Small intestine (tissue), 7 donors: ENCODE measurements at regions not wholly inside any gene's neighbourhood (a gene's known extent, or its start where the extent isn't known, plus 50 kb on each side); places are given as distances from the start of the nearest gene placed in this dataset.

Experiments
- DNase-seq, 2 donors: peaks; one replicate each; pipeline versions ENCODE4 v3.0.0 to v3.0.0-alpha.2; 2013
- FAIRE-seq: peaks from 2 replicates; lab custom pipeline; 2012; peaks lifted over from hg19 to GRCh38; lab: Jason Lieb, UNC
- H3K27ac ChIP-seq, 3 donors: one replicate each; pipeline ENCODE4 v1.5.1; 2013; ENCODE audit warnings: low read length in 2 of 3, mild to moderate bottlenecking in 2 of 3, control low read depth in 1 of 3, inconsistent platforms in 1 of 3, low read depth in 1 of 3, moderate library complexity in 1 of 3
- H3K27me3 ChIP-seq, 3 donors: one replicate each; pipeline ENCODE4 v1.6.1; 2013; ENCODE audit warnings: low read length in 3 of 3, inconsistent platforms in 1 of 3; ENCODE audit not compliant: control insufficient read depth in 3 of 3, insufficient read depth in 3 of 3
- H3K36me3 ChIP-seq, 3 donors: one replicate each; pipeline ENCODE4 v1.6.1; 2013; ENCODE audit warnings: low read length in 3 of 3, inconsistent platforms in 1 of 3, low read depth in 1 of 3, mild to moderate bottlenecking in 1 of 3, moderate library complexity in 1 of 3; ENCODE audit not compliant: control insufficient read depth in 3 of 3, insufficient read depth in 2 of 3
- H3K4me1 ChIP-seq, 3 donors: one replicate each; pipeline ENCODE4 v1.6.1; 2013; ENCODE audit warnings: low read length in 2 of 3, inconsistent platforms in 1 of 3, low read depth in 1 of 3, mild to moderate bottlenecking in 1 of 3, moderate library complexity in 1 of 3; ENCODE audit not compliant: control insufficient read depth in 3 of 3, insufficient read depth in 2 of 3
- H3K4me3 ChIP-seq, 3 donors: one replicate each; pipeline ENCODE4 v1.5.1; 2013; ENCODE audit warnings: low read length in 3 of 3, control low read depth in 1 of 3, inconsistent platforms in 1 of 3, low read depth in 1 of 3, mild to moderate bottlenecking in 1 of 3, moderate library complexity in 1 of 3
- H3K9me3 ChIP-seq, 2 donors: one replicate each; pipeline ENCODE4 v1.6.1; 2013; ENCODE audit warnings: low read depth in 1 of 2, low read length in 1 of 2; ENCODE audit not compliant: control insufficient read depth in 2 of 2, insufficient read depth in 1 of 2
- WGBS, 3 donors: extraction: QIAGEN DNeasy Blood & Tissue Kit; methylation state at CpG; one replicate each; pipeline ENCODE4 v1.1.7; 2013; 5-methylcytosine and 5-hydroxymethylcytosine counted together
- donor health status: healthy with polysubstance abuse.
- donor health status: control.
- donor health status: control.
- donor health status: Bipolar disorder and iron deficiency.
- donor health status: healthy.

GRCh38 chr9:7467186-7467585, 332.4 kb downstream of the DMAC1 start:
- H3K4me3 ChIP-seq: no peak overlapping the region
- no peak for FAIRE-seq
- DNase-seq: no peak
- no peaks in the 10 kb centered on the region for H3K27me3 ChIP-seq
- H3K27ac ChIP-seq: no peak overlapping the region
- no peaks in the 10 kb centered on the region for H3K9me3 ChIP-seq
- 68 to 87% (median 80%) methylated on average over 2 of the region's 2 CpGs for WGBS, 3 donors
- H3K36me3 ChIP-seq: no peaks in the 10 kb centered on the region
- H3K4me1 ChIP-seq: no peaks in the 10 kb centered on the region

- H3K27ac ChIP-seq: no peak overlapping the region
- DNase-seq: no peak
These were observed 337.8 kb downstream of the DMAC1 start for GRCh38 chr9:7461791-7462190.

GRCh38 chr9:7456793-7457530, 342.6 kb downstream of the DMAC1 start:
- H3K27me3 ChIP-seq: no peaks in the 10 kb centered on the region
- DNase-seq (no peak), FAIRE-seq (no peak)
- no peak overlapping the region for H3K4me3 ChIP-seq
- no peak overlapping the region for H3K27ac ChIP-seq
- H3K4me1 ChIP-seq: no peaks in the 10 kb centered on the region
- 51 to 64% (median 61%) methylated on average over 1 of the region's 1 CpG for WGBS, 3 donors
- H3K9me3 ChIP-seq: no peaks in the 10 kb centered on the region
- no peaks in the 10 kb centered on the region for H3K36me3 ChIP-seq

More at GRCh38 chr9:7461791-7462190, 337.8 kb downstream of the DMAC1 start:
- H3K9me3 ChIP-seq: no peaks in the 10 kb centered on the region
- FAIRE-seq: no peak
- no peaks in the 10 kb centered on the region for H3K36me3 ChIP-seq
- H3K4me3 ChIP-seq: no peak overlapping the region
- WGBS, 3 donors: 78 to 87% (median 81%) methylated on average over 4 of the region's 4 CpGs
- no peaks in the 10 kb centered on the region for H3K27me3 ChIP-seq
- H3K4me1 ChIP-seq: no peaks in the 10 kb centered on the region

GRCh38 chr9:7456377-7456776, 343.2 kb downstream of the DMAC1 start:
- FAIRE-seq (no peak), DNase-seq (no peak)
- Histone ChIP-seq H3K4me1 (no peaks in the 10 kb centered on the region), H3K4me3 (no peak overlapping the region), H3K9me3 (no peaks in the 10 kb centered on the region), H3K36me3 (no peaks in the 10 kb centered on the region), H3K27ac (no peak overlapping the region), H3K27me3 (no peaks in the 10 kb centered on the region)
- 30 to 53% (median 32%) methylated on average over 2 of the region's 2 CpGs for WGBS, 3 donors

DNA sequence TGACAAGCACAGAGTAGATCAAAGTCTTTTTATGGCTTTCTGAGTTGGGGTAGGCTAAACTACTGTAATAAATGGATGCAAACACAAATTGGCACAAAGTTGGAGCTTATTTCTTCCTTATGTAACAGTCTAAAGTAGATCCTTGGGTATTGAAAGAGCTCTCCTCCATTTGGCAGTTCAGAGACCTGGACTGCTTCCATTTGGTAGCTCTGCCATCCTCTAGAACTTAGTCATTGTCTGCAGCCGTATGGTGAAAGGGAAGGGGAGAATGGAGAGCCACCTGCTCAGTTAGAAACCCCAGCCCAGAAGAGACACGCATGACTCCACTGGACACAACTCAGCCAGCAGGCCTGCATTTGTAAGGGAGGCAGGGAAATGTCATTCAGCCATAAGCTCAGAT, 345.0 kb downstream of the DMAC1 start:
- Histone ChIP-seq H3K36me3 (no peaks in the 10 kb centered on the region), H3K9me3 (no peaks in the 10 kb centered on the region), H3K4me1 (no peaks in the 10 kb centered on the region), H3K27ac (no peak overlapping the region), H3K4me3 (no peak overlapping the region), H3K27me3 (no peaks in the 10 kb centered on the region)
- no peak for FAIRE-seq
- 16 to 77% (median 66%) methylated on average over 2 of the region's 2 CpGs for WGBS, 3 donors
- DNase-seq: peak; percentile 30 to 36

DNA sequence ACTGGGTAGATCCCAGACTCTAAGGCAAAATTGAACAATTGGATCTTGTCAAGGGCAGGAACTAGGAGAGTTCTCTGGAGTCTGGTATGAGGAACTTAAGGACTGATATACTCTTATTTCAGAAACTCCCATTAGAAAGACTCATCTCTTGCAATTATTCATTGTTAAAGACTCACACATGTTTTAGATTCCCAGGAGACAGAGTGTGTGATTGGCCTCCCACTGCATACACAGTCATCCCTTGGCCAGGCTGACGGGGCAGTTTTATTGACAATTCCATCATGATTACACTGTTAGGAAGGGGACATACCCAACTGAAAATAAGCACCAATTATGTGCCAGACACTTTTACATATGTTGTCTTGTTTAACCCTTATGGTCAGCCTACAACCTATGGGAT, 347.2 kb downstream of the DMAC1 start:
- no peak overlapping the region for H3K27ac ChIP-seq
- no peak for FAIRE-seq

GRCh38 chr9:7451062-7451461, 348.5 kb downstream of the DMAC1 start:
- Histone ChIP-seq H3K4me3 (no peak overlapping the region), H3K36me3 (no peaks in the 10 kb centered on the region), H3K4me1 (no peaks in the 10 kb centered on the region), H3K27ac (no peak overlapping the region), H3K27me3 (no peaks in the 10 kb centered on the region), H3K9me3 (peaks cover 0 to 2% of the 10 kb centered on the region in 2 donors)
- no peak for FAIRE-seq
- DNase-seq: peak in 1 of 2 donors; percentile 36
- WGBS, 3 donors: 62 to 71% (median 69%) methylated on average over 3 of the region's 3 CpGs

More for the DNA sequence above, 347.2 kb downstream of the DMAC1 start:
- WGBS, 3 donors: 0 to 35% (median 8%) methylated on average over 1 of the region's 1 CpG
- Histone ChIP-seq H3K4me1 (no peaks in the 10 kb centered on the region), H3K36me3 (no peaks in the 10 kb centered on the region), H3K4me3 (no peak overlapping the region), H3K27me3 (no peaks in the 10 kb centered on the region), H3K9me3 (peaks cover 0 to 2% of the 10 kb centered on the region in 2 donors)
- no peak for DNase-seq

DNA sequence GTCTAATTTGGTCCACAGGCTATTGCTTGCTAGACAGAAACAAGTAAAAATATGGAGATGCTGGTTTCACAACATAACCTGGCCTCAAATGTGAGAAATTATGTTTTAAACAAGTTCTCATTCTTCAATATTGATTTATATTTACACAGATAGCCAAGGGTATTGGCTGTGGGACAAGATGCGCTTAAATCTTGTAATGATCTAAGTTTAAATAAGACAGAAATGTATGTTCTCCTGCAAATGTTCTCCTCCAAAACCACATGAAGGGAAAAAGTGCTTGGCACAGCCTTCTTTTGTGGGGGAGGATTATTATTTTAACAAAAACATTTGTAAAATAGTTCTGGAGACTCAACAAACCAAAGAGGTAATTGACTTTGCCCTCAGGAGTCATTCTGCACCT, 356.0 kb downstream of the DMAC1 start:
- WGBS, 3 donors: 79 to 98% (median 95%) methylated on average over 1 of the region's 1 CpG
- FAIRE-seq (no peak), DNase-seq (no peak)
- Histone ChIP-seq H3K4me3 (no peak overlapping the region), H3K27ac (no peak overlapping the region), H3K27me3 (no peaks in the 10 kb centered on the region), H3K4me1 (no peaks in the 10 kb centered on the region), H3K36me3 (no peaks in the 10 kb centered on the region), H3K9me3 (peaks cover 0 to 4% of the 10 kb centered on the region in 2 donors)
